Neural progenitor cell (in vitro differentiated cells): ENCODE measurements at regions not wholly inside any gene's neighbourhood (a gene's known extent, or its start where the extent isn't known, plus 50 kb on each side); places are given as distances from the start of the nearest gene placed in this dataset.

Experiments
- EZH2 ChIP-seq: fragments of 200-600 bp; sonication (generic); IDR thresholded peaks from 2 replicates; pipeline ENCODE4 v1.6.1; 2017; ENCODE audit warnings: antibody characterized with exemption, mild to moderate bottlenecking, moderate library complexity
- TF ChIP-seq, protein P1 (sequence below): fragments of 200-600 bp; sonication (generic); IDR thresholded peaks from 2 replicates; pipeline ENCODE4 v1.5.1; 2017; ENCODE audit warnings: antibody characterized with exemption, mild to moderate bottlenecking

GRCh38 chrX:97931586-97931985 lies 1047.9 kb downstream of the RPA4 start:
- TF ChIP-seq, protein P1, sequence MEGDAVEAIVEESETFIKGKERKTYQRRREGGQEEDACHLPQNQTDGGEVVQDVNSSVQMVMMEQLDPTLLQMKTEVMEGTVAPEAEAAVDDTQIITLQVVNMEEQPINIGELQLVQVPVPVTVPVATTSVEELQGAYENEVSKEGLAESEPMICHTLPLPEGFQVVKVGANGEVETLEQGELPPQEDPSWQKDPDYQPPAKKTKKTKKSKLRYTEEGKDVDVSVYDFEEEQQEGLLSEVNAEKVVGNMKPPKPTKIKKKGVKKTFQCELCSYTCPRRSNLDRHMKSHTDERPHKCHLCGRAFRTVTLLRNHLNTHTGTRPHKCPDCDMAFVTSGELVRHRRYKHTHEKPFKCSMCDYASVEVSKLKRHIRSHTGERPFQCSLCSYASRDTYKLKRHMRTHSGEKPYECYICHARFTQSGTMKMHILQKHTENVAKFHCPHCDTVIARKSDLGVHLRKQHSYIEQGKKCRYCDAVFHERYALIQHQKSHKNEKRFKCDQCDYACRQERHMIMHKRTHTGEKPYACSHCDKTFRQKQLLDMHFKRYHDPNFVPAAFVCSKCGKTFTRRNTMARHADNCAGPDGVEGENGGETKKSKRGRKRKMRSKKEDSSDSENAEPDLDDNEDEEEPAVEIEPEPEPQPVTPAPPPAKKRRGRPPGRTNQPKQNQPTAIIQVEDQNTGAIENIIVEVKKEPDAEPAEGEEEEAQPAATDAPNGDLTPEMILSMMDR: no peak
- TF ChIP-seq EZH2: no peak
